Peyer's patch (tissue), 4 donors: ENCODE measurements at regions not wholly inside any gene's neighbourhood (a gene's known extent, or its start where the extent isn't known, plus 50 kb on each side); places are given as distances from the start of the nearest gene placed in this dataset.

Source experiments
- POLR2A ChIP-seq, 2 donors: fragments of 450-650 bp; IDR thresholded peaks; one replicate each; pipeline ENCODE4 v1.5.1; 2017; ENCODE audit warnings: antibody characterized with exemption in 2 of 2, mild to moderate bottlenecking in 2 of 2, moderate library complexity in 2 of 2
- TF ChIP-seq, protein P1 (sequence below), 6 experiments: fragments of 450-650 bp in 4 of 6; fragments of 200-600 bp in 2 of 6; sonication (generic) in 1 of 6; IDR thresholded peaks; one replicate each; pipeline ENCODE4 v1.5.1; 2017 to 2019; ENCODE audit warnings: antibody characterized with exemption in 6 of 6, mild to moderate bottlenecking in 3 of 6, moderate library complexity in 1 of 6

DNA sequence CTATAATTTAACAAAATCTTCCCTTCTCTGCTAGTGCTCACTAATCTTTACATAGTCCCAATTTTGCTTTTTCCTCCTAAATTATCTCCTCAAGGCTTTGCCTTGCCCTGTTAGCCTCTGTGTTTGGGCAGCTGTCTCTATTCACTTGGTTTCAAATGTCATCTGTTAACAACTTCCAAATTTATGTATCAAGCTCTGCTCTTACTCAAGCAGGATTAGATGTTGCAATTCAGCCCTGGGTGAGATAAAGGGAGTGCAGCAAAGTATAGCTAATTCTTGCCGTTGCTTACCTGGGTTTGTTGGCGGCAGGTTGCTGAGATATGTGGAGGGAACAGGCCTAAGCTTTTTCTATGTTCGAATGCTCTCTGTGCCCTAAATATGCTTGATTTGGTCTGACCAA is 483.8 kb downstream of the DMAC1 start:
- TF ChIP-seq, protein P1, sequence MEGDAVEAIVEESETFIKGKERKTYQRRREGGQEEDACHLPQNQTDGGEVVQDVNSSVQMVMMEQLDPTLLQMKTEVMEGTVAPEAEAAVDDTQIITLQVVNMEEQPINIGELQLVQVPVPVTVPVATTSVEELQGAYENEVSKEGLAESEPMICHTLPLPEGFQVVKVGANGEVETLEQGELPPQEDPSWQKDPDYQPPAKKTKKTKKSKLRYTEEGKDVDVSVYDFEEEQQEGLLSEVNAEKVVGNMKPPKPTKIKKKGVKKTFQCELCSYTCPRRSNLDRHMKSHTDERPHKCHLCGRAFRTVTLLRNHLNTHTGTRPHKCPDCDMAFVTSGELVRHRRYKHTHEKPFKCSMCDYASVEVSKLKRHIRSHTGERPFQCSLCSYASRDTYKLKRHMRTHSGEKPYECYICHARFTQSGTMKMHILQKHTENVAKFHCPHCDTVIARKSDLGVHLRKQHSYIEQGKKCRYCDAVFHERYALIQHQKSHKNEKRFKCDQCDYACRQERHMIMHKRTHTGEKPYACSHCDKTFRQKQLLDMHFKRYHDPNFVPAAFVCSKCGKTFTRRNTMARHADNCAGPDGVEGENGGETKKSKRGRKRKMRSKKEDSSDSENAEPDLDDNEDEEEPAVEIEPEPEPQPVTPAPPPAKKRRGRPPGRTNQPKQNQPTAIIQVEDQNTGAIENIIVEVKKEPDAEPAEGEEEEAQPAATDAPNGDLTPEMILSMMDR (IDR thresholded peaks at IDR 0.05): no peak
- TF ChIP-seq POLR2A (IDR thresholded peaks at IDR 0.05): no peak
